HCT116 (cell line): ENCODE measurements at regions not wholly inside any gene's neighbourhood (a gene's known extent, or its start where the extent isn't known, plus 50 kb on each side); places are given as distances from the start of the nearest gene placed in this dataset.

Experiments used
- ATAC-seq: fragments of 200-7000 bp; cut with Tn5 transposase; 2 replicates; pipeline ENCODE4 v1.9.1; 2020; ENCODE audit warnings: mild to moderate bottlenecking, moderate library complexity
- BruUV-seq: library from RNA; stranded (reverse); fragments of 400-500 nt; replicated peaks from 2 replicates; lab custom pipeline; 2021; lab: Mats Ljungman, UMichigan
- CTCF ChIA-PET: fragments of 300-600 bp; sonication (Branson Sonifier 250); formaldehyde crosslinking; loops from one replicate; lab custom pipeline; 2021; ENCODE audit warnings: antibody characterized with exemption; lab: Charles Lee
- POLR2A ChIA-PET: fragments of 300-600, 350-600 bp; sonication (Branson Sonifier 250); formaldehyde crosslinking; loops from one replicate; lab custom pipeline; 2021; ENCODE audit warnings: antibody characterized with exemption; lab: Charles Lee
- RAD21 ChIA-PET, 2 experiments: fragments of 300-600 bp; sonication (Branson Sonifier 250); formaldehyde crosslinking; loops; one replicate each; lab custom pipeline; 2023; ENCODE audit warnings: low total read pairs in 2 of 2; ENCODE audit not compliant: uncharacterized antibody in 2 of 2, unreplicated experiment in 2 of 2, low non-redundant PET in 1 of 2; lab: Charles Lee
- DNase-seq: peaks from one replicate; pipeline ENCODE4 v3.0.0-alpha.2; 2010; ENCODE audit warnings: low read depth, low spot score
- H2AFZ ChIP-seq: fragments of 200-600 bp; shearing (Covaris generic), sonication (generic); 2 replicates; pipeline ENCODE4 v1.6.1; 2017; ENCODE audit warnings: low read depth, mixed run types, mixed read lengths, antibody characterized with exemption, low read length; ENCODE audit not compliant: poor library complexity, severe bottlenecking
- H3K27ac ChIP-seq: 2 replicates; pipeline ENCODE4 v1.5.1; 2012; ENCODE audit warnings: low read depth, low read length
- H3K27me3 ChIP-seq: fragments of 200-600 bp; sonication (generic); 2 replicates; pipeline ENCODE4 v1.6.1; 2016; ENCODE audit warnings: mixed run types, low read length, mixed read lengths; ENCODE audit not compliant: insufficient read depth
- H3K36me3 ChIP-seq, 2 experiments: fragments of 200-500 bp in 1 of 2; fragments of 200-600 bp in 1 of 2; sonication (Bioruptor generic) in 1 of 2; sonication (generic) in 1 of 2; 2 replicates each; pipeline versions ENCODE4 v1.5.1 to v1.6.1; 2014 to 2016; ENCODE audit warnings: low read length in 2 of 2, inconsistent platforms in 1 of 2, mixed read lengths in 1 of 2, mixed run types in 1 of 2; ENCODE audit not compliant: insufficient read depth in 2 of 2, control insufficient read depth in 1 of 2
- H3K4me1 ChIP-seq, 2 experiments: fragments of 200-600 bp in 1 of 2; sonication (generic) in 1 of 2; 2 replicates each; pipeline versions ENCODE4 v1.5.1 to v1.6.1; 2012 to 2017; ENCODE audit warnings: low read length in 2 of 2, inconsistent platforms in 1 of 2, mild to moderate bottlenecking in 1 of 2, mixed read lengths in 1 of 2, mixed run types in 1 of 2, moderate library complexity in 1 of 2; ENCODE audit not compliant: insufficient read depth in 2 of 2, control insufficient read depth in 1 of 2
- H3K4me2 ChIP-seq: fragments of 200-600 bp; sonication (generic); 2 replicates; pipeline ENCODE4 v1.6.1; 2017; ENCODE audit warnings: mixed run types, low read length, mixed read lengths
- H3K4me3 ChIP-seq, 2 experiments: fragments of 200-600 bp in 1 of 2; sonication (generic) in 1 of 2; replicated peaks in 1 of 2; 2 replicates each; pipeline ENCODE4 v1.5.1; 2011 to 2016; ENCODE audit warnings: low read length in 2 of 2, control low read depth in 1 of 2, low read depth in 1 of 2, mild to moderate bottlenecking in 1 of 2, mixed read lengths in 1 of 2, mixed run types in 1 of 2
- H3K79me2 ChIP-seq: fragments of 200-600 bp; sonication (generic); 2 replicates; pipeline ENCODE4 v1.6.1; 2017; ENCODE audit warnings: mild to moderate bottlenecking, mixed run types, low read length, moderate library complexity, mixed read lengths; ENCODE audit not compliant: insufficient read depth
- H3K9ac ChIP-seq: fragments of 200-600 bp; sonication (generic); 2 replicates; pipeline ENCODE4 v1.6.1; 2016; ENCODE audit warnings: low read length, mixed read lengths
- H3K9me2 ChIP-seq: fragments of 200-600 bp; sonication (generic), shearing (Covaris generic); 2 replicates; pipeline ENCODE4 v1.6.1; 2017; ENCODE audit warnings: mixed run types, mild to moderate bottlenecking, moderate library complexity; ENCODE audit not compliant: insufficient read depth
- H3K9me3 ChIP-seq, 2 experiments: fragments of 200-500 bp in 1 of 2; fragments of 200-600 bp in 1 of 2; sonication (Bioruptor generic) in 1 of 2; sonication (generic) in 1 of 2; 2 replicates each; pipeline ENCODE4 v1.6.1; 2014 to 2017; ENCODE audit warnings: low read length in 2 of 2, mixed read lengths in 2 of 2, inconsistent platforms in 1 of 2, low read depth in 1 of 2, mild to moderate bottlenecking in 1 of 2, mixed run types in 1 of 2, moderate library complexity in 1 of 2; ENCODE audit not compliant: control insufficient read depth in 1 of 2, insufficient read depth in 1 of 2
- H4K20me1 ChIP-seq: fragments of 200-600 bp; sonication (generic), shearing (Covaris generic); 2 replicates; pipeline ENCODE4 v1.6.1; 2017; ENCODE audit warnings: mixed run types, mild to moderate bottlenecking, moderate library complexity; ENCODE audit not compliant: insufficient read depth
- CBX3 ChIP-seq: IDR thresholded peaks from 2 replicates; pipeline ENCODE4 v1.6.1; 2012; ENCODE audit warnings: low read depth
- EZH2 ChIP-seq: fragments of 200-600 bp; sonication (generic); IDR thresholded peaks from 2 replicates; pipeline ENCODE4 v1.6.1; 2017; ENCODE audit warnings: antibody characterized with exemption, mixed run types
- FOSL1 ChIP-seq: IDR thresholded peaks from 2 replicates; pipeline ENCODE4 v1.6.1; 2012; ENCODE audit warnings: low read depth
- POLR2AphosphoS5 ChIP-seq: IDR thresholded peaks from 2 replicates; pipeline ENCODE4 v1.6.1; 2011; ENCODE audit warnings: mild to moderate bottlenecking, low read depth, low read length, moderate library complexity
- SIN3A ChIP-seq: IDR thresholded peaks from 2 replicates; pipeline ENCODE4 v1.6.1; 2012; ENCODE audit warnings: low read depth
- YY1 ChIP-seq: IDR thresholded peaks from 2 replicates; pipeline ENCODE4 v1.6.1; 2011; ENCODE audit warnings: low read length, low read depth, moderate library complexity, mild to moderate bottlenecking; ENCODE audit not compliant: insufficient replicate concordance; ENCODE audit errors: extremely low read depth
- ZNF274 ChIP-seq: fragments of 200-500 bp; sonication (Bioruptor generic); IDR thresholded peaks from 2 replicates; pipeline ENCODE4 v1.6.1; 2014; ENCODE audit warnings: mild to moderate bottlenecking, low read depth, low read length, inconsistent platforms
- intact Hi-C: fragments of 100-400 bp; cut with micrococcal nuclease; formaldehyde crosslinking; loops from 2 replicates; pipeline ENCODE4 v1.10.0; 2022
- TF ChIP-seq, protein P1 (sequence below): IDR thresholded peaks from 2 replicates; pipeline ENCODE4 v1.6.1; 2012; ENCODE audit warnings: low read depth

DNA sequence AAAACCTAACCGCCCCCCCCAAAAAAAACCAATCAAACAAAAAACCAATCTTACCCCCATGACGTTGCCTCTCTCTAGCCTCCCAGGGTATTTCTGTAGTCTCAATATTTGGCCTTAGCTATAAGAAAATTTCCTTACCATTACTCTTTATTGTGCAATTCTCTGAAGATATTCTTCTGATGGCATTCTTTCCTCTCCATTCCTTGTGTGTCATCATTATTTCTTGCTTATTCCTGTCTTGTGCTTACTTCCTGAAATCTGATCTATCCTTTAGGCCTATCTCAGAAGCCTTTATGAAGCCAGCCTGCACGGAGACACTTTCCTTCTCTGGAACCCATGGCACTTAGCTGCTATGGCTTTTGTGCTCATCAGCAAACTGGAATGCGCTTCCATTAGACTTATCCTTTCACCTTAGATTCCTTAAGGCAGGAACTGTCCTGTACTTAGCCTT, 65.9 kb upstream of the DDR1 start:
- Histone ChIP-seq H3K27ac (peak overlapping the region; percentile 97), H3K4me1 (peaks cover 67 to 82% of the 10 kb centered on the region in 2 experiments), H3K9me2 (no peaks in the 10 kb centered on the region), H3K36me3 (no peaks in the 10 kb centered on the region), H3K27me3 (no peaks in the 10 kb centered on the region), H3K9me3 (no peaks in the 10 kb centered on the region), H2AFZ (peak overlapping the region; percentile 68), H3K9ac (peak overlapping the region; percentile 68), H3K79me2 (no peaks in the 10 kb centered on the region), H3K4me2 (peak overlapping the region; percentile 76), H4K20me1 (no peaks in the 10 kb centered on the region), H3K4me3 (peak overlapping the region in 1 of 2 experiments; percentile 14; a peak in 2 of 4 replicates)
- ATAC-seq (no peak), DNase-seq (no peak)
- ChIA-PET POLR2A (interaction anchor here (0.9 to 3.9 kb wide), 7 partner anchors 8 to 74 kb away, joined by 3 to 25 read pairs (median 9); partner anchors contain the start of gene IER3), RAD21 (no interaction called here), CTCF (interaction anchor here (0.7 to 1.1 kb wide), 3 partner anchors 21 to 269 kb away, joined by 3 to 5 read pairs (median 5); no protein-coding TSS in a partner anchor)
- no TSS peak for BruUV-seq
- no peak for TF ChIP-seq ZNF274
- TF ChIP-seq, protein P1, sequence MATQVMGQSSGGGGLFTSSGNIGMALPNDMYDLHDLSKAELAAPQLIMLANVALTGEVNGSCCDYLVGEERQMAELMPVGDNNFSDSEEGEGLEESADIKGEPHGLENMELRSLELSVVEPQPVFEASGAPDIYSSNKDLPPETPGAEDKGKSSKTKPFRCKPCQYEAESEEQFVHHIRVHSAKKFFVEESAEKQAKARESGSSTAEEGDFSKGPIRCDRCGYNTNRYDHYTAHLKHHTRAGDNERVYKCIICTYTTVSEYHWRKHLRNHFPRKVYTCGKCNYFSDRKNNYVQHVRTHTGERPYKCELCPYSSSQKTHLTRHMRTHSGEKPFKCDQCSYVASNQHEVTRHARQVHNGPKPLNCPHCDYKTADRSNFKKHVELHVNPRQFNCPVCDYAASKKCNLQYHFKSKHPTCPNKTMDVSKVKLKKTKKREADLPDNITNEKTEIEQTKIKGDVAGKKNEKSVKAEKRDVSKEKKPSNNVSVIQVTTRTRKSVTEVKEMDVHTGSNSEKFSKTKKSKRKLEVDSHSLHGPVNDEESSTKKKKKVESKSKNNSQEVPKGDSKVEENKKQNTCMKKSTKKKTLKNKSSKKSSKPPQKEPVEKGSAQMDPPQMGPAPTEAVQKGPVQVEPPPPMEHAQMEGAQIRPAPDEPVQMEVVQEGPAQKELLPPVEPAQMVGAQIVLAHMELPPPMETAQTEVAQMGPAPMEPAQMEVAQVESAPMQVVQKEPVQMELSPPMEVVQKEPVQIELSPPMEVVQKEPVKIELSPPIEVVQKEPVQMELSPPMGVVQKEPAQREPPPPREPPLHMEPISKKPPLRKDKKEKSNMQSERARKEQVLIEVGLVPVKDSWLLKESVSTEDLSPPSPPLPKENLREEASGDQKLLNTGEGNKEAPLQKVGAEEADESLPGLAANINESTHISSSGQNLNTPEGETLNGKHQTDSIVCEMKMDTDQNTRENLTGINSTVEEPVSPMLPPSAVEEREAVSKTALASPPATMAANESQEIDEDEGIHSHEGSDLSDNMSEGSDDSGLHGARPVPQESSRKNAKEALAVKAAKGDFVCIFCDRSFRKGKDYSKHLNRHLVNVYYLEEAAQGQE: no peak
- TF ChIP-seq FOSL1: no peak
- TF ChIP-seq YY1: no peak
- no peak for TF ChIP-seq EZH2
- no peak for TF ChIP-seq SIN3A
- peak; percentile 65 for TF ChIP-seq POLR2AphosphoS5
- TF ChIP-seq CBX3: no peak
- intact Hi-C loops: loop anchor here (10.0 kb wide), 1 partner anchor 204 kb away; the partner anchor contains the start of genes MRPS18B and PPP1R10
